ENCODE measurements at regions not wholly inside any gene's neighbourhood (a gene's known extent, or its start where the extent isn't known, plus 50 kb on each side); places are given as distances from the start of the nearest gene placed in this dataset.

- no peak for DNase-seq (ENCODE audit: low spot score)
- no peak for TF ChIP-seq CTCF (IDR thresholded peaks at IDR 0.05; ENCODE audit: extremely low read depth, missing control alignments)
Measured at GRCh38 chr2:66981074-66981473, 416.1 kb upstream of the ETAA1 start.

GRCh38 chr2:66982766-66983165 is 414.4 kb upstream of the ETAA1 start:
- DNase-seq (ENCODE audit: low spot score), result no peak
- TF ChIP-seq CTCF (IDR thresholded peaks at IDR 0.05; ENCODE audit: extremely low read depth, missing control alignments), result no peak

GRCh38 chr2:66984864-66985263 is 412.3 kb upstream of the ETAA1 start:
- DNase-seq (ENCODE audit: low spot score), result no peak

GRCh38 chr2:66985906-66986305 is 411.2 kb upstream of the ETAA1 start:
- no peak for DNase-seq (ENCODE audit: low spot score)
- no peak for TF ChIP-seq CTCF (IDR thresholded peaks at IDR 0.05; ENCODE audit: extremely low read depth, missing control alignments)

More at GRCh38 chr2:66984864-66985263, 412.3 kb upstream of the ETAA1 start:
- TF ChIP-seq CTCF (IDR thresholded peaks at IDR 0.05; ENCODE audit: extremely low read depth, missing control alignments), result no peak

- no peak for DNase-seq (ENCODE audit: low spot score)
- no peak for TF ChIP-seq CTCF (IDR thresholded peaks at IDR 0.05; ENCODE audit: extremely low read depth, missing control alignments)
Measured at GRCh38 chr2:66987733-66988132, 409.4 kb upstream of the ETAA1 start.

GRCh38 chr2:66994654-66995053 is 402.5 kb upstream of the ETAA1 start:
- no peak for TF ChIP-seq CTCF (IDR thresholded peaks at IDR 0.05; ENCODE audit: extremely low read depth, missing control alignments)

GRCh38 chr2:66995636-66996035 is 401.5 kb upstream of the ETAA1 start:
- no peak for DNase-seq (ENCODE audit: low spot score)

More at GRCh38 chr2:66994654-66995053, 402.5 kb upstream of the ETAA1 start:
- DNase-seq (ENCODE audit: low spot score), result no peak

More at GRCh38 chr2:66995636-66996035, 401.5 kb upstream of the ETAA1 start:
- TF ChIP-seq CTCF (IDR thresholded peaks at IDR 0.05; ENCODE audit: extremely low read depth, missing control alignments), result no peak
